Lung microvascular endothelial cell (primary cell): ENCODE measurements at regions not wholly inside any gene's neighbourhood (a gene's known extent, or its start where the extent isn't known, plus 50 kb on each side); places are given as distances from the start of the nearest gene placed in this dataset.
A peak's percentile ranks its signal among the peaks of the same experiment; 100 is the strongest.
"Not testable (repeated sequence)": the region's sequence is repeated elsewhere in the genome, so short reads cannot be mapped to it uniquely, and the experiment has no call there.

Experiments
- DNase-seq, 2 donors: peaks; one replicate each; pipeline versions ENCODE4 v3.0.0 to v3.0.0-alpha.2; 2010; ENCODE audit warnings: low read depth in 2 of 2

GRCh38 chr1:234961456-234962339, 166.9 kb downstream of the TOMM20 start:
- DNase-seq, result peak in 1 of 2 donors; percentile 63

- DNase-seq, result peak; percentile 69 to 85
Measured at GRCh38 chr1:234960722-234961455, 167.7 kb downstream of the TOMM20 start.

DNA sequence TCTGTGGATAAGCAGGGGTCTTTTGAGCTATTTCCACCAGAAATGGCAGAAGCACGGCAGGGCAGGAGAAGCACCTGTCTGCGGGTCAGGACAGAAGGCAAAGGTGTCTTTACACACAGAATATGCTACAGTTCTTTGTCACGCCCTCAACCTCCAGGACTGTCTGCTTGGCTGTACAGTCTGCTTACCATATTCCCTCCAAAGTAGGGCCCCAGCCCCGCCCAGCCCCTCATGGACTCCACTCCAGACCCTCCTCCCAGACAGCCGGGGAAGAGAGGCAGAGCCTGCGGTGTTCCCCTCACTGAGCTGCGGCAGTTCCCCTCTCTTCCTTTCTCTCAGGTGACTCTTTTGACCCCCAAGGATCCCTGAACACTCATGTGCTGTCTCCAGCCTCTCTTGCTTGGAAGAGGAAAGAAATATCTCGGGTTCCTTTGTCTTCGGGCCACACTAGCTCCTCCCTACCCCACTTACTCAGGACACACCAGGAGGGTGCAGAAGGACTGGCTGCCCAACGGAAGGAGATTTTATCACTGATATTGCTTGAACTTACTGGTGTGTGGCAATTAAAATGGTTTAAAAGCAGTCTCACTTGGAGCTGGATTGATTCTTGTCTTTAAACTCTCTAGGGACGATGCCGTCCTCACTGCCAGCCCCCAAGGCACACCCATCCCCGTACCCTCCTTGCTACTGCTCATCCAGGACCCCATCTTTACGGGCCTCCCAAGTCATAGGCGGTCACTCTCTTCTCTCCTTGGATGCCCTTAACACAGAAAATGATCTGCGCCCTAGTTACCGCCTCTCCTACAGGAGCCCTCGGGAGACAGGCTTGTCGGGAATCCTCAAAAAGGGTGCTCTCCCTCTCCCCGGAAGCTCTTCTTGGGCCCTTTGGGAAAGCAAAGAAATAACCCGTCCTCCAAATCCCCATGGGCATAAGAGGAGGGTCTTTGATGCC, 169.7 kb downstream of the TOMM20 start:
- no peak for DNase-seq

DNA sequence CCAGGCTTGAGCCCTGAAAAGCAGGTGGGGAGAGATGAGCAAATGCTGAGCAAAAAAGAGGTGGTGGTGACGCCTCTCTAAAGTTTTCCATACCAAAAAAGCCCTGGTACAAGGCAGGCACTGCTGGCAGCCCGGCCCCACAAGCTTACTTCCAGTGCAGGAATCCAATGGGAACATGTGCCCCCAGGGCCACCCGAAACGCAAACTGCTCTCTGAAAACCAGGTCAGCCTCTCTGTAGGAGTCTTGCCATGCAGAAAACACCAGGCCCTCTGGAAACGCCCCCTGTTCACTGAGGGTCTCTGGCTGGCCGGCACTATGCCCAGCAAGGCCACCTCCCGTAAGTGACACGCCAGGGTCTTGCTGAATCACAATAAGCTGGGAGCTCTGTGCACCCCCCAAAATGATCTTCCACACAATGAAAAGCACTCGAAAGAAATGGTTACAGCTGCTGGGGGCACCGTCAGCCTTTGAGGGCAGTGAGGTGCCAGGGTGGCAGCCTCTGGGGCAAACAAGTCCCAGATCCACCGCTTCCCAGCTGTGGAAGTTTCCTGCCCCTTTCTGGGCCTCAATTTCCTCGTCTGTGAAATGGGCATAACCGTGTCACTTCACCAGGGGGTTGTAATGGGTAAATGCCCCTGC, 170.5 kb downstream of the TOMM20 start:
- DNase-seq, result no peak

DNA sequence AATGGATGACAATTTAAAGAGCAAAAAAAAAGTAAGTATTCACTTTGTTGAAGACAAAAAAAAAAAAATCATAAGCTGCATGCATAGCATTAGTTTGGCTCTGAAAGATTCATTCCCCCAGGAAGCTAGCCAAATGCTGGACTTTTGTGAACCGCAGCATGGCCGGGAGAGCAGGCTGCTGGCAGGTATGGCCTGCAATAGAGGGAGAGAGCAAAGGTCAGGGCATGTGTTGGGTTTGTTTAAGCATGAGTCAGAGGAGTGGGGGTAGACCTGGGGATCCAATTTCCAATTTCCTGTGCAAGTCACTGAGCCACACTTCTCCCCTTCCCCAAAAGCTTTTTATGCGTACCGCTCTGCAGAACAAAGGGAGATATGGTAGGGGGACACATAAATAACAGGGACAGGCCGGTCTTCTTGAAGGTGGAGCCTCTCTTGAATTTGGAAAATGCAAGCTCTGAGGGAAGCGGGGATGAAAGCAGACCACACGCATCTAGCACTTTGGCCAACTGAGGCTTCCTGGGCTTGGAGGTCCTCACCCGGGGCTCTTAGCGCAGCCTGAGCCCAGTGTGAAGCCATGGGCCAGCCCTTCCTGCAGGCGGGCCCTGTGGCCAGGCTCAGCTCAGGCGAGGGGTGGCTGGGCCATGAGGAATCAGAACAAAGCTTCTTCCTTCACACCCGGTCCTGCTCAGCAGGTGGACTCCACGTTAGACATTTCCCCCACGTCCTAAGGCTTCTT, 171.1 kb downstream of the TOMM20 start:
- peak; percentile 58 to 78 for DNase-seq

GRCh38 chr1:234956821-234957329, 171.8 kb downstream of the TOMM20 start:
- no peak for DNase-seq

- DNase-seq, result no peak
Measured at GRCh38 chr1:234955107-234955731, 173.4 kb downstream of the TOMM20 start.

DNA sequence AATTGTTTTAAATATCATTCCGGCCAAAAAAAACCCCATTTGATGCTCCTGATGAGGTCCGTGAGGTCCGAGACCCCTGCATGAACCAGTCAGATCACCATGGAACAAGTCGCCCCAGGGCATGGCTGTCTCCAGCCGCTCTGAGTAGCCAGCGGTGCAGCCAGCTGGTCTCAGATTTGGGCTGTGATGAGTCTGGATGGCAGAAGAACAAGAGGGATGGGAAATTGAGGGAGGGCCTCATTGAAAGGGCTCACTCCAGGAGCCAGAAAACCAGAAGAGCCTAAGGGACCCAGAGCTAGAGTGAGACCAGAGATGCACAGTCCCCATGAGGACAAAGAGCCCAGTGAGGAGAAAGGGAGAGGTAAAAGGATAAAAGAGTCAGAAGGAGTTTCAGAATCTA, 174.0 kb downstream of the TOMM20 start:
- no peak for DNase-seq

- DNase-seq, result no peak
Measured at GRCh38 chr1:234953655-234954405, 174.8 kb downstream of the TOMM20 start.

DNA sequence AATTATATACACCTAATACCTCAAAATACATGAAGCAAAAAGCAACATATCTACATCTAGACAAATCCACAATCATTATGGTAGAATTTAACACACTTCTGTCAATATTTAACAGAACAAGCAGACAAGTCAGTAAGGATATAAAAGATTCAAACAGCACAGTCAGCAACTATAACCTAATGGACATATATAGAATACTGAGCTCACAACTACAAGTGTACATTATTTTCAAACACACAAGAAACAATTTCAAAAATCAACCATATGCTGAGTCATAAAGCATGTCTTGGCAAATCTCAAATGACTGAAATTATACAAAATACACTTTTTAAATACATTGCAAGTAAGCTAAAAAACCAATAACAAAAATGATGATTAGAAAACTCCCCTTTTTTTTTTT, 178.0 kb downstream of the TOMM20 start:
- no peak for DNase-seq

- DNase-seq, result not testable (repeated sequence)
Measured at GRCh38 chr1:234949528-234949927, 179.1 kb downstream of the TOMM20 start.

DNA sequence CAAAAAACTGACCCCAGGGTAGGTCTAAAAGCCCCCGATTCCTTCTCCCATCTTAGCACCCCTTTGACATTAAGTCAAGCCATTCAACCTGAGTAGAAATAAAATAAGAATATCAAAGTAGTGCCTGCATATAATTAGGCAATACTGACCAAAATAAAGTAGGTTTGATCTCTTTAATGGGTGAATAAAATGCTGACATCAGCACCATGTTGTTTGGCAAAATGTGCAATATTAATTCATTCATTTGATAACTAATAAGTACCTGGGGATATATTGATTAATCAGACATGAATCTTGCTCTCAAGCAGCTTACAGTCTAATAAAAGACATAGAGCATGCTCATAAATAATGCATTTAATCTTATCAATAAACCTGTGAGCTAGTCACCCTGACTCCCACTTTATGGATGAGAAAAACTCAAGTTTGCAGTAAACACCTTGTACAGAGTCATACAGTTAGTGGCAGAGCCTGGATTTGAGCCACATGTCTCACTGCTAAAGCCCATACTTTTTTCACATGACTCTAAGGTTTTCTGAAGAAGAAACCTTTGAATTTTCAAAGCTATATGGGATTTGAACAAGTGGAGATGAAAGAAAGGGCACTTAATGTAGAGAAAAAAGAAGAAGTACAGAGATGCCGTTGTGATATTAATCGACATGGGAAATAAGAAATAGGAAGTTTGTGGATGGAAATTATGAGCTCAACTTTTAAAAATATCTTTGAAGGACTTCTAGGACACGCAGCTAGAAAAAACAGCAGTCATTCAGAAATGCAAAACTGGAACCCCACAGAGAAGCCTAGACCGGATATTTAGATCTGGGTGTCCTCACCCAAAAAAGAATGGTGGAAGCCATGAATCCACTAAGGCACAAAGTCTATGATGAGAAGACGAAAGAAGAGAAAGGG, 183.9 kb downstream of the TOMM20 start:
- no peak for DNase-seq

DNA sequence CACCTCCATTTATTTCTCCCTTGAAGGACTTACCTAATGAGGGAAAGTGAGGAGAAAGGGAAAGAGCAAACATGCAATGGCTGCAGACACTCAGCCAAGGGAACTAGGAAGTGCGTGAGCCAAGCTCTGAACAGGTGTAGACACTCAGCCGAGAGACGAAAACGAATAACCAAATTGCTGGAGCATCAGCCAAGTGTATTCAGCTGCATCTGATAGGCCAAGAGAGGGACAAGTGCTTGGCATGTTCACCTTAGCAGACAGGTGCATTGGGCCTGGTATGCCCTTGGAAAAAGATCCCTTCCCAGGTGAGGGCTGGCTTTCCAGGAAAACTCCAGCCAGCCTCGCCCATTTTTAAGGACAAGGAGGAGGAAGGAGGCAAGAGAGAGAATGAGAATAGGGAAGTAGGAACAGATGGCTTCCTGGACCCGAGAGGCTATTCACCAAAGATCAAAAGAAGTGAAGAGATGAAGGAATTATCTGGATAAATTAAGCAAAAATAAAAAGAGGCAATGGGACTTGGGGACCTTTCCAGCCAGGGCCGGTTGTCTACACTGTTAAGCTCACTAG, 184.7 kb downstream of the TOMM20 start:
- DNase-seq, result no peak

- no peak for DNase-seq
Measured at GRCh38 chr1:234942879-234943506, 185.6 kb downstream of the TOMM20 start.

DNA sequence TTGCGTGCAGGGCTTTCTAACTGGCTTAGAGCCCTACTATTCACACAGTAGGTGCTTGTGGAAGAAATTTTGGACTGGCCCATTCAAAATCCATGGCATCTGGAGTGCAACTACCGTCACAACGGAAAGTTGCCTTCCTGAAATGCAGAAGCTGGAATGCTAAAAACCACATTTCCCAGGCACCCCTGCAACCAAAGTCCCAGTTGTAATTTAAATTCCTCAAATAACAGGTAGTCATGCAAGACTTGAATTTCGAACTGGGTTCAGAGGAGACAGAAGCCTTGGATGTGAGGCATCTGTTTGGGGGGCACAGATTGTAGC, 186.7 kb downstream of the TOMM20 start:
- no peak for DNase-seq

DNA sequence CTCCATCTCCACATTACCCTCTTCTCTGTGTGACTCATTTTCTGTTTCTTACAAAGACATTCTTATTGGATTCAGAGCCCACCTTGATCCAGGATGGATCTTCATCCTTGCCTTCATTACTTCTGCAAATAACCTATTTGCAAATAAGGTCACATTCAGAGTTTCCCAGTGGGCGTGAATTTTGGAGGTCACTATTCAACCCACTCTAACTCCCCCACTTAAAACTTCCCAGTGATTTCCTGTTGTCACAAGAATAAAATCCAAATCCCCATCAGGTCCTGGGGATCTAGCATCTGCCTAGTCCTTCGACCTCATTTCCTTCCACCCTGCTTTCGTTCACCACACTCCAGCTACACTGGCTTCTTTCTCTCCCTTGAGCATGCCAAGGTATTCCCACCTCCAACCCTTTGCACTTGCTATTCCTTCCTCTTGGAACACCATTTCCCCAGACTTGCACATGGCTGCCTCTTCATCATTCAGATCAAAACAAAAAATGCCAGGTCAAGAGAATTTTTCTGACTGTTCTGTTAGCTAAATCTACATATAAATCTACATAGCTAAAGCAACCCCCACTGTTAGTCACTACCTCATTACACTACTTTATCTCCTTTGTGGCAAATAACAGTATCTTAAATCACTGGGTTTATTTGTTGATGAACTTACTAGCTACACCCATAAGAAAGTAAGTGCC, 187.2 kb downstream of the TOMM20 start:
- no peak for DNase-seq

GRCh38 chr1:234940841-234941240, 187.8 kb downstream of the TOMM20 start:
- DNase-seq, result no peak
